Lower lobe of right lung (tissue), 2 donors: ENCODE measurements at regions not wholly inside any gene's neighbourhood (a gene's known extent, or its start where the extent isn't known, plus 50 kb on each side); places are given as distances from the start of the nearest gene placed in this dataset.

Experiments used
- ATAC-seq, 2 donors: fragments of 200-7000 bp; cut with Tn5 transposase; one replicate each; pipeline ENCODE4 v1.9.1; 2020 to 2022; ENCODE audit warnings: mild to moderate bottlenecking in 2 of 2, moderate library complexity in 2 of 2
- DNase-seq: peaks from one replicate; pipeline ENCODE4 v3.0.0-alpha.2; 2020
- H3K27ac ChIP-seq: fragments of 200-600 bp; one replicate; pipeline ENCODE4 v1.8.0; 2022
- H3K27me3 ChIP-seq: fragments of 200-600 bp; one replicate; pipeline ENCODE4 v1.8.0; 2022; ENCODE audit warnings: low read depth
- H3K36me3 ChIP-seq: fragments of 200-600 bp; one replicate; pipeline ENCODE4 v1.8.0; 2022; ENCODE audit warnings: mild to moderate bottlenecking
- H3K4me1 ChIP-seq: fragments of 200-600 bp; one replicate; pipeline ENCODE4 v1.8.0; 2022
- H3K4me3 ChIP-seq: fragments of 200-600 bp; one replicate; pipeline ENCODE4 v1.8.0; 2022; ENCODE audit warnings: mild to moderate bottlenecking
- H3K9me3 ChIP-seq: fragments of 200-600 bp; one replicate; pipeline ENCODE4 v1.8.0; 2022
- intact Hi-C: fragments of 100-400 bp; cut with DNase I; formaldehyde crosslinking; loops from one replicate; pipeline ENCODE4 v1.11.0; 2022
- TF ChIP-seq, protein P1 (sequence below): fragments of 200-600 bp; IDR thresholded peaks from one replicate; pipeline ENCODE4 v1.8.0; 2022; ENCODE audit warnings: antibody characterized with exemption, mild to moderate bottlenecking
- donor health status: DM: no; HTN: yes; CAD: no; lungs with severe emphysema.

DNA sequence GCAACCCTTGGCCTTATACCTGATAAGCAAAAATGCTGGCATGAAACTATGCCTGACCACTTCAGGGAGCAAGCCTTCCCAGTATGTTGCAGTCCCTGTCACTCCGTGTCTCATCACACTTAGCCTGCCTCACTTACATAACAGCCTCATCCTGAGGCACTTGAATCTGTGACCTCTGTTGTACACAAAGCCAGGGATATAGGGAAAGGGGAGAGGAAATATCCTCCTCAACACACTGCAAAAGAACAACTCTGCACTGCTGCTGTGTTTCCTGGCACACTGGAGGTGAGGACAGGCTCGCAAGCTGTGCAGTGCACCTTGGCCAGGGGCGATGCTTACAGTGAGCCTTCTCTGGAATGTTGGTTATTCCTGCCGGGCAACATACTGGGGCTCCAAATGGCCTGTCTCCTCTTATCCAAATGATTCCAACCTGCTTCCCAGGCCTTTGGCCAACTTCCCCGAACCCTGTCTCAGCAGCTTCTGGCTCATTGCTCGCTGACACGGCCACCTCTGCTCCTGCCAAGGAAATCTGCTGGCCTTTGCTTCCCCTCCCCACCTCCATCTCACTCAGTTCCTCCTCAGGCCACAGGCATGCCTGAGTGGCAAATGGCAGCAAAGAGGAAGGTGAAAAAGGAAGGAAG is 109.2 kb downstream of the CD47 start:
- peak; percentile 45 for DNase-seq
- peaks cover 22% of the 10 kb centered on the region for H3K4me1 ChIP-seq
- peak; percentile 54 to 57 for ATAC-seq

DNA sequence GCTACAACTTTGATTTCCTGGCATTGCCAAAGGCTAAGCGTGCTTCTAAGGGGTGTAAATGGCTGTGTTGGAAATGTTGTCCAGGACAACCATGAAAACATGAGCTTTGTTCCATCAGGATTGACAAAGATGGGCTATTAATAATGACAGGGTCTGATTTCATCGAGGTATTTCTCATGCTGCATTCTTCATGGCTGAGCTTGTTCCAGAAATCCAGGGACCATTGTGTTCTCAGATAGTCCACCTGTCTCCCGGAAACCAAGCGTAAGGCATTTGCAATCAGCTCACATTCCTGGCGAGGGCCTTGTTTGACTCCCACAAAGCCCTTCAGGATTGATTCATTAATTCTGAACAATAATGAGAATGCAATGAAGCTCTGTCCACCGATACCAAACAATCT is 111.3 kb downstream of the CD47 start:
- Histone ChIP-seq H3K27me3 (no peaks in the 10 kb centered on the region), H3K4me3 (no peak overlapping the region), H3K36me3 (no peaks in the 10 kb centered on the region), H3K9me3 (no peaks in the 10 kb centered on the region), H3K4me1 (peaks cover 8% of the 10 kb centered on the region), H3K27ac (no peak overlapping the region)
- intact Hi-C loops: no loop called here
- DNase-seq (no peak), ATAC-seq (no peak)
- TF ChIP-seq, protein P1, sequence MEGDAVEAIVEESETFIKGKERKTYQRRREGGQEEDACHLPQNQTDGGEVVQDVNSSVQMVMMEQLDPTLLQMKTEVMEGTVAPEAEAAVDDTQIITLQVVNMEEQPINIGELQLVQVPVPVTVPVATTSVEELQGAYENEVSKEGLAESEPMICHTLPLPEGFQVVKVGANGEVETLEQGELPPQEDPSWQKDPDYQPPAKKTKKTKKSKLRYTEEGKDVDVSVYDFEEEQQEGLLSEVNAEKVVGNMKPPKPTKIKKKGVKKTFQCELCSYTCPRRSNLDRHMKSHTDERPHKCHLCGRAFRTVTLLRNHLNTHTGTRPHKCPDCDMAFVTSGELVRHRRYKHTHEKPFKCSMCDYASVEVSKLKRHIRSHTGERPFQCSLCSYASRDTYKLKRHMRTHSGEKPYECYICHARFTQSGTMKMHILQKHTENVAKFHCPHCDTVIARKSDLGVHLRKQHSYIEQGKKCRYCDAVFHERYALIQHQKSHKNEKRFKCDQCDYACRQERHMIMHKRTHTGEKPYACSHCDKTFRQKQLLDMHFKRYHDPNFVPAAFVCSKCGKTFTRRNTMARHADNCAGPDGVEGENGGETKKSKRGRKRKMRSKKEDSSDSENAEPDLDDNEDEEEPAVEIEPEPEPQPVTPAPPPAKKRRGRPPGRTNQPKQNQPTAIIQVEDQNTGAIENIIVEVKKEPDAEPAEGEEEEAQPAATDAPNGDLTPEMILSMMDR: no peak

More for the DNA sequence above, 109.2 kb downstream of the CD47 start:
- H3K4me3 ChIP-seq: no peak overlapping the region
- no peak overlapping the region for H3K27ac ChIP-seq
- intact Hi-C loops: no loop called here
- no peaks in the 10 kb centered on the region for H3K36me3 ChIP-seq
- no peaks in the 10 kb centered on the region for H3K9me3 ChIP-seq
- no peaks in the 10 kb centered on the region for H3K27me3 ChIP-seq
- TF ChIP-seq, protein P1: no peak

DNA sequence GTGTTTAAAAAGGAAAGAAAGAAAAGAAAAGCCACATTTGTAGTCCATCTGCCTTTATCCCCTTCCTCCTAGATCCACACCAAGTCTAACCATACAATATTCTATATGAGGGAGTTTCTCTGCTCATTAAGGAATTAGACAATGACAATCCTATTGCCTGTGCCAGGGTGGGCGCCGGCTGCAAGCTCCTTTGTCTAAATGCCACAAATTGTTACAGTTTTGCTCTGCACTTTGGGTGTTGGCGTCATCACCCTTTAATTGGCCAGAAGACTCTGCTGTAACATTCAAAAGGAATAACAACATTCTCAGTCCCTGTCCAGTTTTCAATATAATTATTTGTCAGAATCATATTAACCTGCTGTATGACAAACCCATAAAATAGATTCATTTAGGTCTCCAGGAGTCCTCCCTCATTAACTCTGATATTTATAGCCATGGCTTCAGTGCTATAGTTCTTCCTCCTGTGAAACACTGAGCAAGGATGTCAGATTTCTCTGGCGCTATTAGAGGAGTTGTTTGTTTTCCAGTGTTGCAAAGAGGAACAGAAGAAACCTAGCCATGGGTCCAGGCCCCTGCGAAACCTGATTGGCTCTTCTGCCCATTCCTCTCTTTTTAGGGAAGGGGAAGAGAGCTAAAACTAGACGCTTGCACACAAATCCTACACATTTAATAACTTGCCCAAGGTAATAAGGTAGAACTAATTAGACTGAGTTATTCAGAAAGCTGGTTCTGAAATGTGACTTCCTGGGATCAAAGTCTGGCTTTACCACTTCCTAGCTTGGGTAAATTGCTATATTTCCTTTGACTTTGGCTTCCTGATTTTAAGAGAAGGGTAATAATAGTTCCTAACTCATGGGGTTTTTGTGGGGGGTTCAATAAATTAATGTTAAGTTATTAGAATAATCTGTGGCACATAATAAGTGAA is 112.4 kb downstream of the CD47 start:
- no peaks in the 10 kb centered on the region for H3K9me3 ChIP-seq
- no peak overlapping the region for H3K27ac ChIP-seq
- H3K4me1 ChIP-seq: peaks cover 8% of the 10 kb centered on the region
- intact Hi-C loops: no loop called here
- ATAC-seq (no peak), DNase-seq (no peak)
- no peak overlapping the region for H3K4me3 ChIP-seq
- TF ChIP-seq, protein P1: no peak
- no peaks in the 10 kb centered on the region for H3K36me3 ChIP-seq
- no peaks in the 10 kb centered on the region for H3K27me3 ChIP-seq

DNA sequence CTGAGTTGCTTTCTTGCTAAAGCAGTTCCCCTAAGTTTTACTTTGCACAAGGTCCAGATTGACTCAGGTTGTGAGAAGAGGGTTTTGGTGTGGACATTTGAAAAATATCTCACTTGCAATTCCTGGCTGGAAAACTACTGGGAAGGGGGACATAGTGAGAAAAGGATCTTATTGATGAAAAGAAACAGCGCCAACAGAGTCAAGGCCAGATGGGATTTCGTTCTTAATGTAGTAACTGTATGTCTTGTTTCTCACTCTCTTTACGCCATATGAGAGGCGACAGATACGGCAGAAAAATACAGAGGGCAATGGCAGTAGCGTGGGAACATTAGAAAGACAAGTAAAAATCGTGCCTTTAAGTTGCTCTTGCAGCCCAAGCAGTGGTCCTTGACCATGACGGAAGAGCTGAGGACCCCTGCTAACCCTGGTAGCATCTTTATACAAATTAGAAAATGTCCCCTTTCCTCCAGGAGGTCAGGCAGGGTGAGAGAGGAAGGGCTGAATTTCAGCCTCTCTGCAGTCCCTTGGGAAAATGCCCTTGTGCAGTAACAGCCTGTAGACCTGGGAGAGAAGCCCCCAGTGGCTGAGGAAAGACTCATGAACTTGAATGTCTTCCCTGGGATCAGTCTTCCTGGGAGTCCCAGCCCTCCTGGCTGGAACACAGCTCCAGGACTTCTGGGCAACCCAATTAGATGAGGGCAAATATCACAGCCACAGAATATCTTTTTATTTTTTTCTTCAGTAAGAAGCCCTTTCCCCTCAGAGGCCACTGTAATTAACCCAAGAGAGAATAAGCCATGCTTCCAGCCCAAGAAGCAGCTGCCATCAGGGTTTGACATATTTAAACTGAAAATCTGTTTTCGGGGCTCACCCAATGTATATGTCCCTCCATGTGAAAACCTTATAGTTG is 113.4 kb downstream of the CD47 start:
- Histone ChIP-seq H3K9me3 (no peaks in the 10 kb centered on the region), H3K27ac (no peak overlapping the region), H3K27me3 (no peaks in the 10 kb centered on the region), H3K4me3 (no peak overlapping the region), H3K36me3 (no peaks in the 10 kb centered on the region), H3K4me1 (peaks cover 8% of the 10 kb centered on the region)
- intact Hi-C loops: no loop called here
- DNase-seq (no peak), ATAC-seq (no peak)
- TF ChIP-seq, protein P1: no peak

DNA sequence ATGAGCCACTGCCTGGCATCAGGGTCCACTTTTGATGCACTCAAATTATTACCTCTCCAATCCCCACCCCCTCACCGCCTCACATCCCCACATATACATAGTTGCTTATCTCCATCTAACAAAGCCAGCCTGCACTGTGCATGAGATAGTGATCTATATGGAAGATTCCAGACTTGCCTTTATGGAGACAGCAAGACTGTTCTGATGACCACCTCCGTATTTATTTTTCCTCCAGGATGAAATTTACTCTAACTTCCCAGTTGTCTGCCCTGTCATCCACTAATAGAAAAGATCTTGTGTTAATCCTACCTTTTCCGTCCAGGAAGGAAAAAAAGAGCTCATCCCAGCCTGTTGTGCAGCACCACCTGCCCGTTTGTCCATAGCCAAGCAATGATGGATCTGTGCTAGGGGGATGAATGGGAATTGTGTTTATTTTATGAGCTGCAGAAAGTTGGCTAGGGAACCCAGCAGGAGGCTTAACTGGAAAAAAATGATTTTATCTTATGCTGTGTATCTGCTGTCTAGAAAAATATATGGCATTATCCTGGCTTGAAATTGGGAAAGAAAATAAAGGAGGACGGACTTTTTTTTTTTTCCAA is 114.5 kb downstream of the CD47 start:
- H3K9me3 ChIP-seq: no peaks in the 10 kb centered on the region
- H3K27me3 ChIP-seq: no peaks in the 10 kb centered on the region
- peaks cover under 1% of the 10 kb centered on the region for H3K4me1 ChIP-seq
- ATAC-seq: no peak
- no peak overlapping the region for H3K27ac ChIP-seq
- TF ChIP-seq, protein P1: no peak
- no peak overlapping the region for H3K4me3 ChIP-seq
- H3K36me3 ChIP-seq: no peaks in the 10 kb centered on the region
- no peak for DNase-seq
- intact Hi-C loops: no loop called here
